ENCODE measurements at regions not wholly inside any gene's neighbourhood (a gene's known extent, or its start where the extent isn't known, plus 50 kb on each side); places are given as distances from the start of the nearest gene placed in this dataset.

DNA sequence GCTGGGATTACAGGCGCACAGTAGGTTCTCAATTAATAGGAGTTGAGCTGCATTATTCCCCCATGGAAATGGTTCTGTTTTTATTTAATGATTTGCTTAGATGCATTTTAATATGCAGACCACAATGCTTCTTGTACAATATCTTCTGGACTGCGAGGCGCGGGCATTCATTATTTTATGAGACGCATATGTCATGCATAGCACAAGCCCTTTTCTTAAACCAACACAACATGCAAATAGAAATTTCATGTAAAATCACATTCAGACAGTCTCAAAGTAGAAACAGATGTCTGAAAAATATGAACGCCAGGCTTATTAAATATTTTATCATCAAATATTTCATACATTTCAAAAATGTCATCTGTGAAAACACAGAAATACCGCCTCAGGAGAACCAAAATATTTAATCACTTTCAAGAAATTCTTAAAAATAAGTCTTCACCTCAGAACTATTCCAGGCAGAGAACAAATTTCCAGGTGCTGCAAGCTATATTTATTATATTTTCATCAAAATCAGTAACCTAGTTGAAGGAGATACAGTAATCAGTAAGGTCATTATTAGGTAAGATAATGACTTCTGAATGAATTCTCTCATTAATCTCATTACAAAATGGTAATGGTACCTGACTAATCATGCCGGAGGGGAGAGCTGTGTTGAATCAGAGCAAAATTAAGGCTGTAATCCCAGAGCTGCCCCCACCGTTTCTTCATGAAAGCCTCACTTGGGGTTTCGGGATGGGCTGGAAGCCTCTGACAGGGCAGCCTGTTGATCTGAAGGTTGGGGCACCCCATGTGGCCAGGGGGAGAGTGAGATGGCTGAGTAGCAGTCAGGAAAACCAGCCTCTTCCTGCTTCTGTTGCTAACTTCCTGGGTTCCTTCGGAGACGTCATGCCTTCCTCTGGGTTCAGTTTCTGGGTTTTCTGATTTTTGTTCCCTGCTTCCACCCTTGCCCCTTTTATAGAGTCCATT, 133.9 kb upstream of the ZNF618 start:
- Histone ChIP-seq H3K27ac (no peak overlapping the region), H3K9me3 (no peaks in the 10 kb centered on the region), H3K4me3 (no peak overlapping the region), H3K27me3 (no peaks in the 10 kb centered on the region), H3K36me3 (no peaks in the 10 kb centered on the region), H3K4me1 (no peaks in the 10 kb centered on the region)
- DNase-seq, result no peak
- TF ChIP-seq POLR2A (IDR thresholded peaks at IDR 0.05), result no peak
- TF ChIP-seq, protein P1, sequence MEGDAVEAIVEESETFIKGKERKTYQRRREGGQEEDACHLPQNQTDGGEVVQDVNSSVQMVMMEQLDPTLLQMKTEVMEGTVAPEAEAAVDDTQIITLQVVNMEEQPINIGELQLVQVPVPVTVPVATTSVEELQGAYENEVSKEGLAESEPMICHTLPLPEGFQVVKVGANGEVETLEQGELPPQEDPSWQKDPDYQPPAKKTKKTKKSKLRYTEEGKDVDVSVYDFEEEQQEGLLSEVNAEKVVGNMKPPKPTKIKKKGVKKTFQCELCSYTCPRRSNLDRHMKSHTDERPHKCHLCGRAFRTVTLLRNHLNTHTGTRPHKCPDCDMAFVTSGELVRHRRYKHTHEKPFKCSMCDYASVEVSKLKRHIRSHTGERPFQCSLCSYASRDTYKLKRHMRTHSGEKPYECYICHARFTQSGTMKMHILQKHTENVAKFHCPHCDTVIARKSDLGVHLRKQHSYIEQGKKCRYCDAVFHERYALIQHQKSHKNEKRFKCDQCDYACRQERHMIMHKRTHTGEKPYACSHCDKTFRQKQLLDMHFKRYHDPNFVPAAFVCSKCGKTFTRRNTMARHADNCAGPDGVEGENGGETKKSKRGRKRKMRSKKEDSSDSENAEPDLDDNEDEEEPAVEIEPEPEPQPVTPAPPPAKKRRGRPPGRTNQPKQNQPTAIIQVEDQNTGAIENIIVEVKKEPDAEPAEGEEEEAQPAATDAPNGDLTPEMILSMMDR (IDR thresholded peaks at IDR 0.05), result no peak

GRCh38 chr9:113742878-113743277, 133.2 kb upstream of the ZNF618 start:
- no peaks in the 10 kb centered on the region for H3K27me3 ChIP-seq
- no peaks in the 10 kb centered on the region for H3K4me1 ChIP-seq
- TF ChIP-seq, protein P1 (IDR thresholded peaks at IDR 0.05), result no peak
- no peak for TF ChIP-seq POLR2A (IDR thresholded peaks at IDR 0.05)
- DNase-seq, result no peak
- H3K27ac ChIP-seq, result no peak overlapping the region
- no peaks in the 10 kb centered on the region for H3K9me3 ChIP-seq
- no peaks in the 10 kb centered on the region for H3K36me3 ChIP-seq
- no peak overlapping the region for H3K4me3 ChIP-seq

DNA sequence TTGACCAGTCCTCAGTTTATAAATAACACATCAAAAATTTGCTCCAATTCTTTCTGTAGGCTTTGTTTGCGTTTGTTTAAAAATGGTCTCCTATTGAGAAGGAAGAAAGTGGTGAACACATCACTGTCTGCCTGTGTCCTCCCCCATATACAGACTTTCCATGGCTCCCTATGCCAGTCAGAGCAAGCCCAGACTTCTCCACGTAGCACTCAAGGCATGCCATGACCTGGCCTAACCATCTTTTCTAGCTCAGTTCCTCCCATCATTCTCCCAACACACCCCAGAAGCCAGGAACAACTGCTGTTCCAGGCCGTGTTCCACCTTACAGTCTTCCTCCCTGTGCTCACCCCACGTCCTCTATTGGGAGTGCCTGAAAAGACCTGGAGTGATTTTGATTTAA, 129.6 kb upstream of the ZNF618 start:
- no peak for DNase-seq
- H3K27me3 ChIP-seq, result no peaks in the 10 kb centered on the region
- H3K36me3 ChIP-seq, result no peaks in the 10 kb centered on the region
- H3K27ac ChIP-seq, result no peak overlapping the region
- no peaks in the 10 kb centered on the region for H3K4me1 ChIP-seq
- H3K9me3 ChIP-seq, result no peaks in the 10 kb centered on the region
- no peak overlapping the region for H3K4me3 ChIP-seq
- TF ChIP-seq POLR2A (IDR thresholded peaks at IDR 0.05), result no peak
- TF ChIP-seq, protein P1 (IDR thresholded peaks at IDR 0.05), result no peak

GRCh38 chr9:113748135-113748534, 128.0 kb upstream of the ZNF618 start:
- Histone ChIP-seq H3K36me3 (no peaks in the 10 kb centered on the region), H3K4me1 (no peaks in the 10 kb centered on the region), H3K27me3 (no peaks in the 10 kb centered on the region), H3K9me3 (no peaks in the 10 kb centered on the region), H3K4me3 (no peak overlapping the region), H3K27ac (no peak overlapping the region)
- TF ChIP-seq, protein P1 (IDR thresholded peaks at IDR 0.05), result no peak
- TF ChIP-seq POLR2A (IDR thresholded peaks at IDR 0.05), result no peak
- no peak for DNase-seq

- Histone ChIP-seq H3K4me1 (no peaks in the 10 kb centered on the region), H3K4me3 (no peak overlapping the region), H3K36me3 (no peaks in the 10 kb centered on the region), H3K27me3 (no peaks in the 10 kb centered on the region), H3K27ac (no peak overlapping the region), H3K9me3 (no peaks in the 10 kb centered on the region)
- TF ChIP-seq POLR2A (IDR thresholded peaks at IDR 0.05), result no peak
- TF ChIP-seq, protein P1 (IDR thresholded peaks at IDR 0.05), result no peak
- no peak for DNase-seq
Measured at GRCh38 chr9:113753398-113754119, 122.5 kb upstream of the ZNF618 start.
